ENCODE measurements at regions not wholly inside any gene's neighbourhood (a gene's known extent, or its start where the extent isn't known, plus 50 kb on each side); places are given as distances from the start of the nearest gene placed in this dataset.

DNA sequence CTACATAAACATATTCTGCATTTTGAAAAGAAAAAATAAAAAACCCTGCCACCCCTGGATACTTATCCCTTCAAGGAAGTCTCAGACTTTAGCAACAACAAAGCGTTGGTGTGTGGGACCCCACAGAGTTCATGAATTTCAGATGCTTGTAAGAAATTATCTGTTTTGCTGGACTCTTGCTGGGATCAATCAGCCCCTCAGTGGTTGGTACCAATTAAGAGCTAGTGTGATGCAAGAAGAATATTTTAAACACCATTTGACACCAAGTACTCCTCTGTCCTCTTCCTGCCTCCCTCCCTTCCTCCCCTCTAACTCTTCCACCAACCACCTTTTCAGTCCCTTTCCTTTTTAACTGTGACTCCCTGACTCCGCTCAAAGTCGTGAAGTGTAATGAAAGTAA lies 51.5 kb downstream of the SST start:
- FAIRE-seq (no peak), DNase-seq (ENCODE audit: insufficient read length, low spot score) (no peak)
- TF ChIP-seq, protein P1, sequence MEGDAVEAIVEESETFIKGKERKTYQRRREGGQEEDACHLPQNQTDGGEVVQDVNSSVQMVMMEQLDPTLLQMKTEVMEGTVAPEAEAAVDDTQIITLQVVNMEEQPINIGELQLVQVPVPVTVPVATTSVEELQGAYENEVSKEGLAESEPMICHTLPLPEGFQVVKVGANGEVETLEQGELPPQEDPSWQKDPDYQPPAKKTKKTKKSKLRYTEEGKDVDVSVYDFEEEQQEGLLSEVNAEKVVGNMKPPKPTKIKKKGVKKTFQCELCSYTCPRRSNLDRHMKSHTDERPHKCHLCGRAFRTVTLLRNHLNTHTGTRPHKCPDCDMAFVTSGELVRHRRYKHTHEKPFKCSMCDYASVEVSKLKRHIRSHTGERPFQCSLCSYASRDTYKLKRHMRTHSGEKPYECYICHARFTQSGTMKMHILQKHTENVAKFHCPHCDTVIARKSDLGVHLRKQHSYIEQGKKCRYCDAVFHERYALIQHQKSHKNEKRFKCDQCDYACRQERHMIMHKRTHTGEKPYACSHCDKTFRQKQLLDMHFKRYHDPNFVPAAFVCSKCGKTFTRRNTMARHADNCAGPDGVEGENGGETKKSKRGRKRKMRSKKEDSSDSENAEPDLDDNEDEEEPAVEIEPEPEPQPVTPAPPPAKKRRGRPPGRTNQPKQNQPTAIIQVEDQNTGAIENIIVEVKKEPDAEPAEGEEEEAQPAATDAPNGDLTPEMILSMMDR (IDR thresholded peaks at IDR 0.05; ENCODE audit: insufficient read depth, missing control alignments): no peak

DNA sequence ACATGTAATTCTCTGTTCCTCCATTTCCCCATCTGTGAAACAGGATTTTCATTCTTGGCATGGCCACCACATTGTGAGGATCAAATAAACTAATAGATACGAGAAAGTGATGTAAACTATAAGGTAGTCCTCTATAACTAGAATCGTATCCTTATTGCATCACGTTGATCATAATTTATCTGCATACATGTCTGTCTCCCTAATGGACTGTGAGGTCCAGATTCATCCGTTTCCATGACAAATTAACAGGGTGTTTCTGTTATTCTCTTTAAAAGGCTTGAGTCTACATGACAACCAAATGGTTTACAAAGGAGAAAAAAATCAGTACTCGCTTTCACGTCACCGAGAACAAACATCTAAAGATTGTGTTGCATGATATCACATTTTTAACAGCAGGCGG lies 53.0 kb downstream of the SST start:
- DNase-seq (ENCODE audit: insufficient read length, low spot score): no peak
- TF ChIP-seq, protein P1 (IDR thresholded peaks at IDR 0.05; ENCODE audit: insufficient read depth, missing control alignments): no peak
- no peak for FAIRE-seq

DNA sequence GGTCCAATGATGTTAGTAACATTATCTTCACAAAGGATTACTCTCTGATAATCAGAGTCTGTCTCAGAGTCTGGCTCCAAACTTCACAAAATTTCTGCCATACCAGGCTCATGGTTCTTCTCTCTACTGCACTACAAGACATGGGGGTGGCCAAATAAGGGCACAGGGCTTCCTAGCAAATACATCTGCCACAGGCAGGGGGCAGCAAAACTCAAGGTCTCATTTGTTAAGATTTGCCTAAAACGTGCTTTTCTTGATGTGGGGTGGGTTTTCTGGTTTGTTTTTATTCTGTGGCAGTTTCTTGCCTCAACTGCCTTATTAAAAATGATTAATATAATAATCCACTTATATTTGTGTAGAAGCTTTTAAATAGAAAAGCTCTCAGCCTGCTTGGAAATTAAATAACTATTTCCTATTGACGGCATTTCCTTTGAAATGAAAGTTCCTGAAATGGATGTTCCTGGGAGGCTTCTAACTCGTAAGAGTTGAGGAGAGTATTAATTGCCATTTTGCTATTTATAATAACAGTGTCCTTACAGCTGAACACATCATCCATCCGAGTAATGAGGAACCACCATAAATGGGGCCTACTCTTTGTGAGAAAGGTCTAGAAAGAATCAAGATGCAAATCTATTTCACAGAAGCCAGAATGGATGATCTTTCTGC lies 53.8 kb downstream of the SST start:
- no peak for FAIRE-seq
- TF ChIP-seq, protein P1 (IDR thresholded peaks at IDR 0.05; ENCODE audit: insufficient read depth, missing control alignments): peak; percentile 67
- DNase-seq (ENCODE audit: insufficient read length, low spot score): no peak

DNA sequence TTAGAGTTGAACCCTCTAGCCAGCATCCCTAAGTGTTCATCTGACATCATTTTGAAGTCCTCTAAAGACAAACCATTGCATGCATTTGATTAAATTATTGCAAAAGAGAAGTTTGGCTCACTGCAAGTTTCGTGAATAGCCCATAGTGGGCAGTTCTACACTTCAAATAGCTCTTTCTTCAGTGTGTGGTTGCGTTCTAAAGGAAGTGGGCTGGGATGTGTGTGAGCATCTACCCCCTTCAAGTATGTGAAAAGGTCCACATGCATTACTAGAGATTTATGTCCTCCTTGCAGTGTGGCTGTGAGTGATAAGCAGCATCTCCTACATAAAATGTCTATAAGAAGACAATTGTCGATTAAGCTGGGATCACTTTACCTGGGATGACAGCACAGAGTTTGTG lies 54.6 kb downstream of the SST start:
- FAIRE-seq (no peak), DNase-seq (ENCODE audit: insufficient read length, low spot score) (no peak)
- TF ChIP-seq, protein P1 (IDR thresholded peaks at IDR 0.05; ENCODE audit: insufficient read depth, missing control alignments): no peak

DNA sequence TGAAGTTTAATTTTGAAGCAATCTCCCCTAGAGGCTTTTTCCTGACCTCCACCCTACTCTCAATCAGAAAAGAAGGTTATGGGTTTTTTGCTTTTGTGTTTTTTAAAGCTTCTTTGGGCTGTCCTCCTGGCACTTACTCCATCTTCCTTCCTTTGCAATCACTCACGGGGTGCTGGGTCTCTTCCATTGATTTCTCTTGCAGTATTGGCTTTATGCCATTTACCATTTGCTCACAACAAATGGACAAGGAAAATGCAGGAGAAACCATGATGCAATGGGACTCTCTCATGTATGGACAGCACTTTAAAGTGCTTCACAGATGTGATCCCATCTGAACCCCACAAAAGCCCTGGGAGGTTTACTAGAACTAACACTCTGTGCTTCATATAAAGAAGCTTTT lies 57.5 kb downstream of the SST start:
- no peak for FAIRE-seq
- no peak for DNase-seq (ENCODE audit: insufficient read length, low spot score)
- TF ChIP-seq, protein P1 (IDR thresholded peaks at IDR 0.05; ENCODE audit: insufficient read depth, missing control alignments): no peak

DNA sequence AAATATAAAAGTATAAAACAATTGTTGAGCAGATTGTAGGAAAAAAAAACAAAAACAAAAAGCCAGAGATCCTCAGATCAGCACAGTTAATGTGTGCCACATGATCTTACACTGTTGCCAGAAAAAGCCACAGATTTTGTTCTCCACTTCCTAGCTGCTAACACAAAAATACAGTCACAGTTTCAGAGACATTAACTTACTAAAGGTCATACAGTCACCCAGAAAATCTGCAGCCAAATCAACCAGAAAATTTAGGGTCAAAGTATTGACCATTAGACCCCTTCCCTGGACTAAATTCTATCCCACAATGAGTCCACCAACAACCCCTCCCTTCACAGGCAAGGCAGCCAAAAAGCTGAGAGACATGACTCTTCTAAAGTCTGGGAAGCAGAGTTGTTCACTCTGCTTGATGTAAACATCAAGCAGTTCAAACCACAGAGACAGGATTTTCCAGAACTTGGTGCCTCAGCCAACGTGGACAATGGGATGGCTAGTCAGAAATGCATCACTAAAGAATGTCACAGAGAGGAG lies 59.1 kb downstream of the SST start:
- no peak for DNase-seq (ENCODE audit: insufficient read length, low spot score)
- TF ChIP-seq, protein P1 (IDR thresholded peaks at IDR 0.05; ENCODE audit: insufficient read depth, missing control alignments): no peak
- no peak for FAIRE-seq

DNA sequence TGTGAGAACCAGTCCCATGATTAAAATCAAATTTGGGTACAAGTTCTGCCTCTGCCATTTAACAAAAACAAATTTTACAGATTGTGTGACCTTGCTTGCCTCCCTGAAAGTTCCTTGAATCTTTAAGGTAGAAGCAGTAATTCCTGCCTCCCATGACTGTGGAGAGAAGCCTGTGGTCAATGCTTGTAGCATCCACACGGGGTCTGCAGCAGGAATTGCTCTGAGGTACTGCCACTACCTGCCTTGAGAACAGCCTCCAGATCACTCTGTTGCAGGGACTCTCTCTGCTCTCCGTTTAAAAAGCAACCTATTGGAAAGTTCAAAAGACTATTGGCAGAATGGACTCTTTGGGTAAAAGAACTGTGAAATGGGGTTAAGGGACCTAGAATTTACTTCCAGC lies 75.9 kb downstream of the SST start:
- TF ChIP-seq, protein P1 (IDR thresholded peaks at IDR 0.05; ENCODE audit: insufficient read depth, missing control alignments): no peak
- DNase-seq (ENCODE audit: insufficient read length, low spot score) (no peak), FAIRE-seq (no peak)

Data from D721Med (cell line).